Fibroblast of villous mesenchyme (primary cell): ENCODE measurements at regions not wholly inside any gene's neighbourhood (a gene's known extent, or its start where the extent isn't known, plus 50 kb on each side); places are given as distances from the start of the nearest gene placed in this dataset.

Experiments
- DNase-seq: peaks from one replicate; pipeline ENCODE4 v3.0.0-alpha.2; 2010; ENCODE audit warnings: low read depth
- H3K4me3 ChIP-seq: 2 replicates; pipeline ENCODE4 v1.5.1; 2011; ENCODE audit warnings: low read depth, mild to moderate bottlenecking, low read length
- TF ChIP-seq, protein P1 (sequence below): IDR thresholded peaks from 2 replicates; pipeline ENCODE4 v1.5.1; 2012; ENCODE audit warnings: low read depth, mild to moderate bottlenecking, low read length; ENCODE audit not compliant: insufficient read depth

- no peak for DNase-seq
- TF ChIP-seq, protein P1, sequence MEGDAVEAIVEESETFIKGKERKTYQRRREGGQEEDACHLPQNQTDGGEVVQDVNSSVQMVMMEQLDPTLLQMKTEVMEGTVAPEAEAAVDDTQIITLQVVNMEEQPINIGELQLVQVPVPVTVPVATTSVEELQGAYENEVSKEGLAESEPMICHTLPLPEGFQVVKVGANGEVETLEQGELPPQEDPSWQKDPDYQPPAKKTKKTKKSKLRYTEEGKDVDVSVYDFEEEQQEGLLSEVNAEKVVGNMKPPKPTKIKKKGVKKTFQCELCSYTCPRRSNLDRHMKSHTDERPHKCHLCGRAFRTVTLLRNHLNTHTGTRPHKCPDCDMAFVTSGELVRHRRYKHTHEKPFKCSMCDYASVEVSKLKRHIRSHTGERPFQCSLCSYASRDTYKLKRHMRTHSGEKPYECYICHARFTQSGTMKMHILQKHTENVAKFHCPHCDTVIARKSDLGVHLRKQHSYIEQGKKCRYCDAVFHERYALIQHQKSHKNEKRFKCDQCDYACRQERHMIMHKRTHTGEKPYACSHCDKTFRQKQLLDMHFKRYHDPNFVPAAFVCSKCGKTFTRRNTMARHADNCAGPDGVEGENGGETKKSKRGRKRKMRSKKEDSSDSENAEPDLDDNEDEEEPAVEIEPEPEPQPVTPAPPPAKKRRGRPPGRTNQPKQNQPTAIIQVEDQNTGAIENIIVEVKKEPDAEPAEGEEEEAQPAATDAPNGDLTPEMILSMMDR, result no peak
- no peak overlapping the region for H3K4me3 ChIP-seq
Measured at GRCh38 chr10:36163827-36164226, 521.7 kb upstream of the FZD8 start.

- TF ChIP-seq, protein P1, result no peak
- DNase-seq, result no peak
Measured at GRCh38 chr10:36157486-36157885, 515.4 kb upstream of the FZD8 start.

GRCh38 chr10:36148207-36148606, 506.1 kb upstream of the FZD8 start:
- H3K4me3 ChIP-seq, result no peak overlapping the region
- DNase-seq, result no peak
- TF ChIP-seq, protein P1, result no peak

More at GRCh38 chr10:36157486-36157885, 515.4 kb upstream of the FZD8 start:
- H3K4me3 ChIP-seq, result no peak overlapping the region

- TF ChIP-seq, protein P1, result no peak
- no peak overlapping the region for H3K4me3 ChIP-seq
- no peak for DNase-seq
Measured at GRCh38 chr10:36147529-36147928, 505.4 kb upstream of the FZD8 start.

DNA sequence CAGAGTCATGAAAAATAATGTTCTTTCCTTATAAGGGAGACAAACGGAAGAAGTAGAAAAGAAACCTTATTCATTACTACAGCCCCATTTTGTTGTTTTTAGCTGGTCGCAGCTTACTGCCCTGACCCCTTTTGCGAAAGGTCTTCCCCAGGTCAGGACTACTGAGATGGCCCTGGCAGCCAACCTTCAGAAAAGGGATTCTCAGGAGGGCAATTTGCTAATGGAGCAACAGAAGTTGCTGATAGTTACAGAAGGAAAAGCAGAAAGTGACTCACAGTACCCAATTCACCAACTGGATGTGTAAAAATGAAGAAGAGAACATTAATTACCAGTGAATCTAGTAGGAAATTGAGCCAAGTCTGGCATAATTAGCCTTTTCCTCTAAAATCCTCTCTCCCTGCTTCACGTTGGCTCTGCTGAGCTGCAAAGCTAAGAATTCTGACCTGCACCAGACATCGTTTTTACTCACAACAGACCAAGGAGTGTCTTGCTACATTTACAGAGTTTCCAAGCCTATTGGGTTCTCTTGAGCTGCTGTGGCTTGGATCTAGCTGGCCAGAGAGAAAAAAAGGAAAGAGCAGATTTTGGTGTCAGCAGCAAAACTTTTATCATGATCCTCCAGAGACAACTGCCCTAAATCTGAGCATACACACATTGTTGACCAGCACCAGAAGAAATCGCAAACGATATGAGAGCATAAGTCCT, 499.9 kb upstream of the FZD8 start:
- TF ChIP-seq, protein P1, result no peak
- H3K4me3 ChIP-seq, result no peak overlapping the region
- DNase-seq, result no peak

- no peak overlapping the region for H3K4me3 ChIP-seq
- no peak for DNase-seq
- TF ChIP-seq, protein P1, result no peak
Measured at GRCh38 chr10:36129051-36129450, 487.0 kb upstream of the FZD8 start.

- no peak overlapping the region for H3K4me3 ChIP-seq
- TF ChIP-seq, protein P1, result no peak
- DNase-seq, result no peak
Measured at GRCh38 chr10:36126076-36126475, 484.0 kb upstream of the FZD8 start.
